Heart right ventricle (tissue), 16 donors: ENCODE measurements at regions not wholly inside any gene's neighbourhood (a gene's known extent, or its start where the extent isn't known, plus 50 kb on each side); places are given as distances from the start of the nearest gene placed in this dataset.
"Not testable (repeated sequence)": the region's sequence is repeated elsewhere in the genome, so short reads cannot be mapped to it uniquely, and the experiment has no call there.

ENCODE experiments used
- ATAC-seq, 8 donors: fragments of 200-7000 bp; cut with Tn5 transposase; one replicate each; pipeline ENCODE4 v1.9.1; 2020; ENCODE audit warnings: mild to moderate bottlenecking in 8 of 8, moderate library complexity in 8 of 8, moderate number of reproducible peaks in 1 of 8
- DNase-seq, 2 donors: peaks; one replicate each; pipeline ENCODE4 v3.0.0-alpha.2; 2020
- H3K27ac ChIP-seq, 10 donors: fragments of 200-600 bp; sonication (generic) in 2 of 10; one replicate each; pipeline versions ENCODE4 v1.5.0 to v1.8.0; 2020 to 2022; ENCODE audit warnings: mild to moderate bottlenecking in 3 of 10
- H3K27me3 ChIP-seq, 7 donors: fragments of 200-600 bp; one replicate each; pipeline ENCODE4 v1.8.0; 2021 to 2022; ENCODE audit warnings: mild to moderate bottlenecking in 2 of 7
- H3K36me3 ChIP-seq, 9 donors: fragments of 200-600 bp; sonication (generic) in 1 of 9; one replicate each; pipeline versions ENCODE4 v1.5.0 to v1.8.0; 2020 to 2022; ENCODE audit warnings: mild to moderate bottlenecking in 2 of 9
- H3K4me1 ChIP-seq, 9 donors: fragments of 200-600 bp; sonication (generic) in 1 of 9; one replicate each; pipeline versions ENCODE4 v1.5.0 to v1.8.0; 2020 to 2022; ENCODE audit warnings: mild to moderate bottlenecking in 4 of 9
- H3K4me3 ChIP-seq, 10 donors: fragments of 200-600 bp; sonication (generic) in 2 of 10; one replicate each; pipeline versions ENCODE4 v1.5.0 to v1.8.0; 2020 to 2022; ENCODE audit warnings: mild to moderate bottlenecking in 7 of 10, moderate library complexity in 2 of 10
- H3K9me3 ChIP-seq, 11 donors: fragments of 200-600 bp in 10 of 11; sonication (generic) in 2 of 11; one replicate each; pipeline versions ENCODE4 v1.5.0 to v1.8.0; 2013 to 2022; ENCODE audit warnings: mild to moderate bottlenecking in 2 of 11, control low read depth in 1 of 11, moderate library complexity in 1 of 11
- CTCF ChIP-seq, 9 donors: fragments of 200-600 bp; sonication (generic) in 2 of 9; IDR thresholded peaks; one replicate each; pipeline versions ENCODE4 v1.5.0 to v1.8.0; 2021 to 2022; ENCODE audit warnings: antibody characterized with exemption in 9 of 9, mild to moderate bottlenecking in 5 of 9, moderate library complexity in 1 of 9
- WGBS, 2 donors: extraction: QIAGEN DNeasy Blood & Tissue Kit; methylation state at CpG; one replicate each; pipeline ENCODE4 v1.1.7; 2013; ENCODE audit warnings: inconsistent platforms in 1 of 2; 5-methylcytosine and 5-hydroxymethylcytosine counted together
- intact Hi-C, 10 donors: fragments of 100-400 bp; cut with DNase I; formaldehyde crosslinking; loops; one replicate each; pipeline versions ENCODE4 v1.11.1 to v1.14.2; 2022
- donor health status: Arrhythmogenic right ventricular cardiomyopathy.
- donor health status: ischemic (EF 13 %, LVEDD 7.1; RV severe dilation, severe dysfunction).
- donor health status: healthy with polysubstance abuse.
- donor health status: DM: no; HTN: yes; CAD: no.
- donor health status: DM: no; HTN: no; CAD: no.
- donor health status: ischemic (EF 25% LVEDD 6.9; RV normal size, moderate dysfunction).
- donor health status: ischemic (EF 25% LVEDD 5.7; RV mildly dilated, moderate dysfunction).
- donor health status: healthy.
- donor health status: DM: yes; HTN: yes; CAD: no.
- donor health status: Ischemic cardiomyopathy.
- donor health status: ischemic (EF 35%, LVEDD 5.7; RV mildly dilated, moderate dysfunction).
- donor health status: nonischemic (EF 11% LVEDD 7.7; RV severe dilation, severe dysfunction).
- donor health status: DM: yes; HTN: yes; CAD: no.
- donor health status: PGD.
- donor health status: ischemic (EF 29% LVEDD 5.4; RV normal size, mild dysfunction).
- donor health status: nonischemic (EF 23%, LVEDD 6.1; RV moderate dilation, normal function).

GRCh38 chr15:96977886-96978285, 647.4 kb downstream of the NR2F2 start:
- Histone ChIP-seq H3K4me1 (no peaks in the 10 kb centered on the region), H3K9me3 (no peaks in the 10 kb centered on the region), H3K4me3 (no peak overlapping the region), H3K27me3 (peaks cover 0 to 13% (median 5%) of the 10 kb centered on the region in 7 donors), H3K36me3 (no peaks in the 10 kb centered on the region), H3K27ac (no peak overlapping the region)
- no peak for TF ChIP-seq CTCF (IDR thresholded peaks at IDR 0.05)
- DNase-seq (no peak), ATAC-seq (no peak)
- WGBS, 2 donors = 19 to 45% methylated on average over 2 of the region's 2 CpGs
- intact Hi-C loops = no loop called here

GRCh38 chr15:96978937-96979473, 648.5 kb downstream of the NR2F2 start:
- no peak for TF ChIP-seq CTCF (IDR thresholded peaks at IDR 0.05)
- ATAC-seq (no peak), DNase-seq (no peak)
- 68 to 69% methylated on average over 5 of the region's 5 CpGs for WGBS, 2 donors
- Histone ChIP-seq H3K27me3 (peaks cover 0 to 10% (median 5%) of the 10 kb centered on the region in 7 donors), H3K9me3 (no peaks in the 10 kb centered on the region), H3K4me1 (no peaks in the 10 kb centered on the region), H3K27ac (no peak overlapping the region), H3K36me3 (no peaks in the 10 kb centered on the region), H3K4me3 (no peak overlapping the region)
- intact Hi-C loops = no loop called here

GRCh38 chr15:96984121-96984671, 653.7 kb downstream of the NR2F2 start:
- H3K27me3 ChIP-seq, H3K36me3 ChIP-seq, H3K4me1 ChIP-seq, H3K27ac ChIP-seq, DNase-seq, intact Hi-C loops, ATAC-seq, H3K4me3 ChIP-seq: not testable (repeated sequence)
- H3K9me3 ChIP-seq = peaks cover 0 to 27% (median 14%) of the 10 kb centered on the region in 11 donors
- 91 to 94% methylated on average over 46 to 58 of the region's 58 CpGs for WGBS, 2 donors

GRCh38 chr15:96992817-96993216, 662.3 kb downstream of the NR2F2 start:
- no peak overlapping the region for H3K4me3 ChIP-seq
- no peaks in the 10 kb centered on the region for H3K27me3 ChIP-seq
- H3K4me1 ChIP-seq = no peaks in the 10 kb centered on the region
- no peak for DNase-seq
- H3K9me3 ChIP-seq = peaks cover 0 to 50% (median 11%) of the 10 kb centered on the region in 11 donors
- H3K36me3 ChIP-seq = no peaks in the 10 kb centered on the region
- 43 to 52% methylated on average over 5 of the region's 5 CpGs for WGBS, 2 donors
- ATAC-seq = no peak
- intact Hi-C loops = no loop called here
- H3K27ac ChIP-seq = no peak overlapping the region
- TF ChIP-seq CTCF (IDR thresholded peaks at IDR 0.05) = no peak

GRCh38 chr15:96997538-96997937, 667.0 kb downstream of the NR2F2 start:
- TF ChIP-seq CTCF (IDR thresholded peaks at IDR 0.05) = no peak
- no peaks in the 10 kb centered on the region for H3K27me3 ChIP-seq
- H3K4me3 ChIP-seq = no peak overlapping the region
- intact Hi-C loops = no loop called here
- no peaks in the 10 kb centered on the region for H3K36me3 ChIP-seq
- 78 to 82% methylated on average over 3 of the region's 3 CpGs for WGBS, 2 donors
- no peaks in the 10 kb centered on the region for H3K4me1 ChIP-seq
- H3K27ac ChIP-seq = no peak overlapping the region
- H3K9me3 ChIP-seq = peaks cover 0 to 12% (median 0%) of the 10 kb centered on the region in 11 donors
- ATAC-seq (no peak), DNase-seq (no peak)
